ENCODE measurements at regions not wholly inside any gene's neighbourhood (a gene's known extent, or its start where the extent isn't known, plus 50 kb on each side); places are given as distances from the start of the nearest gene placed in this dataset.

DNA sequence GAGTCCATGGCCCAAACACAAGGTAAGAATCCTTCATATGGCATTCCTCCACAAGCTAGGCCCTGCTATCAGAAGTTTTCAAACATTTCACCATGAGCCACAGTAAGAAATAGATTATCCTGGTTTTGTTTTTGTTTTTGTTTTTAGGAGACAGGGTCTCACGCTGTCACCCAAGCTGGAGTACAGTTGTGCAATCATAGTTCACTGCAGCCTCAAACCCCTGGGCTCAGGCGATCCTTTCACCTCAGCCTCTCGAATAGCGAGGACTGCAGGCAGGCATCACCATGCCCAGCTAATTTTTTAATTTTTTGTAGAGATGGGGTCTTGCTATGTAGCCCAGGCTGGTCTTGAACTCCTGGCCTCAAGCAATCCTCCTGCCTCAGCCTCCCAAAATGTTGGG lies 218.8 kb downstream of the TOMM20 start:
- DNase-seq (ENCODE audit: insufficient read length, low spot score) (no peak), FAIRE-seq (no peak)
- TF ChIP-seq POLR2A (IDR thresholded peaks at IDR 0.05; ENCODE audit: low read depth, low read length): no peak
- no peak for TF ChIP-seq SPI1 (IDR thresholded peaks at IDR 0.05; ENCODE audit: low read depth, low read length)
- TF ChIP-seq TAF1 (IDR thresholded peaks at IDR 0.05; ENCODE audit: low read depth, low read length): no peak
- TF ChIP-seq POU2F2 (IDR thresholded peaks at IDR 0.05; ENCODE audit: low read depth, low read length): no peak
- TF ChIP-seq POLR2AphosphoS5 (IDR thresholded peaks at IDR 0.05; ENCODE audit: low read depth, low read length): no peak
- TF ChIP-seq PAX5 (IDR thresholded peaks at IDR 0.05; ENCODE audit: insufficient read depth, low read length, severe bottlenecking): no peak

DNA sequence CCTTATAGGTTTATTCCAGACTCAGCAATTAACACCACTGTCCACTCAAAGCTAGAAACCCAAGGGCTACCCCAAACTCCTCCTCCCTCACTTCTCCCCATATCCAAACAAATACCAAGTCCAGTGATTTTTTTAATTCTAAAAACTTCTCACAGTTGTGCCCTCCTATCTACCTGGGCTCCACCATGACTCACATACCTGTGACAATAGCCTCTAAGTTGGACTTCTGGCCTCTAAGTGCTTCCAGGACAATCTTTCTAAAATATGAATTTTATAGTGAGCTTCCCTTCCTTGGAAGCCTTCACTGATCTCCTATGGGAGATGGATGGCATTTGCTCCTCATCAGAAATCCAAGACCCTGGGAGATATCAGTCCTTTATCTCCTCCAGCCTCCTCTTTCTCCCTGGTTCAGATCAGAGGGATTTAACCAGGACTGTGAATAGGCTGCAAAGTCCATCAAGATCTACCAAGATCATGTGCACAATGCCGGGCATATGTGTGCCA lies 219.3 kb downstream of the TOMM20 start:
- no peak for TF ChIP-seq SPI1 (IDR thresholded peaks at IDR 0.05; ENCODE audit: low read depth, low read length)
- no peak for TF ChIP-seq POLR2A (IDR thresholded peaks at IDR 0.05; ENCODE audit: low read depth, low read length)
- TF ChIP-seq POLR2AphosphoS5 (IDR thresholded peaks at IDR 0.05; ENCODE audit: low read depth, low read length): no peak
- no peak for TF ChIP-seq POU2F2 (IDR thresholded peaks at IDR 0.05; ENCODE audit: low read depth, low read length)
- no peak for TF ChIP-seq PAX5 (IDR thresholded peaks at IDR 0.05; ENCODE audit: insufficient read depth, low read length, severe bottlenecking)
- no peak for TF ChIP-seq TAF1 (IDR thresholded peaks at IDR 0.05; ENCODE audit: low read depth, low read length)
- no peak for DNase-seq (ENCODE audit: insufficient read length, low spot score)
- no peak for FAIRE-seq

DNA sequence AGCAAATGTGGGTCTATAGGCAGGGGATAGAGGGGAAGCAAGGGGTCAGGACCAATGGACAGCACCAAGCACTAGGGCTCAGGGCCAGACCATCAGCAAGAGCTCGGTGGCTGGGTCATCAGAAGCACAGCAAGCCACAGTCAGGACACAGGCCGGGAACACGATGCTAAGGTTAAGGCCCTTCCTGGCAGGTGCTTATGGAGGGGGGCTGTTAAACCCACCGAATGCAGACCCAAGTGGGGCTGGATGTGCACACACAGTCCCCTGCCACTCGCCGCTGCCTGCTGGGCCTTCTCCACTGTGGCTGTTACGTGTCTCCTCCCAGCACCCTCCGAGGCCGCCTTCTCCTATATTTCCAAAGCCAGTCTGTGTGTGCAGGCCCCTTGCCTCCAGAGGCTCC lies 220.1 kb downstream of the TOMM20 start:
- DNase-seq (ENCODE audit: insufficient read length, low spot score) (no peak), FAIRE-seq (no peak)
- TF ChIP-seq POU2F2 (IDR thresholded peaks at IDR 0.05; ENCODE audit: low read depth, low read length) (no peak), TAF1 (IDR thresholded peaks at IDR 0.05; ENCODE audit: low read depth, low read length) (no peak), POLR2AphosphoS5 (IDR thresholded peaks at IDR 0.05; ENCODE audit: low read depth, low read length) (no peak), POLR2A (IDR thresholded peaks at IDR 0.05; ENCODE audit: low read depth, low read length) (no peak), PAX5 (IDR thresholded peaks at IDR 0.05; ENCODE audit: insufficient read depth, low read length, severe bottlenecking) (no peak), SPI1 (IDR thresholded peaks at IDR 0.05; ENCODE audit: low read depth, low read length) (no peak)

- TF ChIP-seq POLR2A (IDR thresholded peaks at IDR 0.05; ENCODE audit: low read depth, low read length) (no peak), TAF1 (IDR thresholded peaks at IDR 0.05; ENCODE audit: low read depth, low read length) (no peak), POU2F2 (IDR thresholded peaks at IDR 0.05; ENCODE audit: low read depth, low read length) (no peak), SPI1 (IDR thresholded peaks at IDR 0.05; ENCODE audit: low read depth, low read length) (no peak), PAX5 (IDR thresholded peaks at IDR 0.05; ENCODE audit: insufficient read depth, low read length, severe bottlenecking) (no peak), POLR2AphosphoS5 (IDR thresholded peaks at IDR 0.05; ENCODE audit: low read depth, low read length) (no peak)
- FAIRE-seq: no peak
- no peak for DNase-seq (ENCODE audit: insufficient read length, low spot score)
Observed at GRCh38 chr1:234907940-234908405, 220.7 kb downstream of the TOMM20 start.

DNA sequence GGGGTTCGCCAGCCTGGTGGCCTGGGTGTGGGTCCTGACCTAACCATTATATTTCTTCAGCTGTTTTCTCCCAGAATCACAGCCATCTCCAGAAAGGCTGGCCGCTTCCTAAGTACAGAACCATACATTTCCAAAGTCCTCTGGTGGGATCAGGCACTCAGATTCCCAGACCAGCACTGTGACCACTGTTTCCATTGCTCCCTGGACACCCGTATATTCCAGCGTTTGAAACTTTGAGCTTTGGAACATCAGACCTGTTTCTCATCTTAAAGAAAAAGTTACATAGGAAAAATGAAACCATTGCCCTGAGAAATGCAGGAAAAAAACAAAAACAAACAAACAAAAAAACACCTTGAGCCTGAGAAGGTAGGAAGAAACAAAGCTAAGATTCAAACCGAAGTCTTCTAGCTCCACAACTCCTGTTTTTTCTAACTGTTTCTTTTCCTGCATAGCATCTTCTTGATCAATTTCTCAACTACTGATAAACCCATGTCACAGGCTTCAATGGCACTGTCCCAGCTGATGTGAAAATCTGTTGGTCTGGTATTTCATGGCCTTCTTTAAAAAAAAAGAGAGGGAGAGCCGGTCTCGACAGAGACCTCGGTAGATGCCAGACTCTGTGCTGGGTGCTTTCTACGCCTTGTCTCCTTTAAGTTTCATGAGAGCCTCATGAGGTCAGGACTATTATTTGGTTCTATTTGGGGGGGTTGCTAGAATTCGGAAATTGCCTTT lies 221.3 kb downstream of the TOMM20 start:
- DNase-seq (ENCODE audit: insufficient read length, low spot score) (no peak), FAIRE-seq (no peak)
- no peak for TF ChIP-seq POLR2AphosphoS5 (IDR thresholded peaks at IDR 0.05; ENCODE audit: low read depth, low read length)
- TF ChIP-seq TAF1 (IDR thresholded peaks at IDR 0.05; ENCODE audit: low read depth, low read length): no peak
- TF ChIP-seq POU2F2 (IDR thresholded peaks at IDR 0.05; ENCODE audit: low read depth, low read length): no peak
- no peak for TF ChIP-seq SPI1 (IDR thresholded peaks at IDR 0.05; ENCODE audit: low read depth, low read length)
- no peak for TF ChIP-seq PAX5 (IDR thresholded peaks at IDR 0.05; ENCODE audit: insufficient read depth, low read length, severe bottlenecking)
- TF ChIP-seq POLR2A (IDR thresholded peaks at IDR 0.05; ENCODE audit: low read depth, low read length): no peak

DNA sequence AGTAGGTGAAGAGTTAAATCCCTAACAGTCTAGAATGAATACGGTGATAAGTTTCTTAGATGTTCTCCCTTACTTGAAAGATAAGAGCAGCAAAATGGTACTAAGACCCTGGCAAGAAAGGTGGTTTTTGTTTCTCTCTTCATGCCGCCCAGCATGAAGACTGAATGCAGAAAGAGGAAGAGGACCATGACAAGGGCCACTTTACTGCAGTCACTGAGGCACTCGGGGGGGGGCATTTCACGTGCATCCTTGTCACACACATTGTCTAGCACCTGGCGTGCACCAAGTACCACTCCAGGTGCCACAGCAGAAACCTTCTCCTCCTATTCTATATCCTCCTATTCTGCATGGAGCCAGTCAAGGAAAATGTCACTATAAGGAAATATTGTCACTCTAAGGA lies 222.0 kb downstream of the TOMM20 start:
- DNase-seq (ENCODE audit: insufficient read length, low spot score) (no peak), FAIRE-seq (no peak)
- TF ChIP-seq SPI1 (IDR thresholded peaks at IDR 0.05; ENCODE audit: low read depth, low read length) (peak; percentile 58), POLR2A (IDR thresholded peaks at IDR 0.05; ENCODE audit: low read depth, low read length) (no peak)

DNA sequence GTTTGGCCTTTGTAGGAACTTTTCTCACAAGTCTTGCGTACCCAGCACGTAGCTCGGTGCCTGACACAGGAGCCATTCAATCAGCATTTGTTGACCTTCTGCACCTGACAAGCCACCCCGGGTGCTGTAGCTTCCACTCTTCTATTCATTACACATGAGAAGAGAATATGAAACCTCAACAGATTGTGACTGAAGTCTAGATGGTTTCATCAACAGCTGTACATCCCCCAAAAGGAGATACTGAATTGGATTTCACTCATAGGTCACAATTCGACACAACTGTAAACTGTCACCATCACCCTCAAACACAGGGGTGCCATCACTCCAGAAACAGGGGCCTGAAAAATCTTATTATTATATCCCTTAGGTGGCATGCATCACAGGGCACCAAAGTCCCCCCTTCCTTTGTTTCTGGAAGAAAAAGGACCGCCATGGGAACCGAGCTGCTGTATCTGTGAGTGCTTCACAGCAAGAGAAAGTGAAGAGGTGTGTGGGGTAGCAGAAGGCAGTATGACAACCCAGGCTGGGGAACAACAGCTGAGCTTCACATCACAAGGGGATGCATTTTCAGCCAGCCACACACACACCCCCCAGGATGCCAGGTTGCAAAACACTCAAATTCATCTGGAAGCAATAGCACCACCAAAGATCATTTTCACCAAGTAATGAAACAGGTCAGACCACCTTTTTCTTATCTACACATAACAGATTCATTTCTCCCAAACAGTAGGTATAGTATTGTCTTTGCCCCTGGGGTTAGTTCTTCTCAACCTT lies 225.7 kb downstream of the TOMM20 start:
- TF ChIP-seq POU2F2 (IDR thresholded peaks at IDR 0.05; ENCODE audit: low read depth, low read length): no peak
- TF ChIP-seq SPI1 (IDR thresholded peaks at IDR 0.05; ENCODE audit: low read depth, low read length): no peak
- TF ChIP-seq TAF1 (IDR thresholded peaks at IDR 0.05; ENCODE audit: low read depth, low read length): no peak
- no peak for TF ChIP-seq POLR2AphosphoS5 (IDR thresholded peaks at IDR 0.05; ENCODE audit: low read depth, low read length)
- no peak for TF ChIP-seq PAX5 (IDR thresholded peaks at IDR 0.05; ENCODE audit: insufficient read depth, low read length, severe bottlenecking)
- TF ChIP-seq POLR2A (IDR thresholded peaks at IDR 0.05; ENCODE audit: low read depth, low read length): no peak
- peak; percentile 35 for FAIRE-seq
- no peak for DNase-seq (ENCODE audit: insufficient read length, low spot score)

GRCh38 chr1:234901491-234902049 lies 227.1 kb downstream of the TOMM20 start:
- FAIRE-seq: no peak
- no peak for TF ChIP-seq POLR2AphosphoS5 (IDR thresholded peaks at IDR 0.05; ENCODE audit: low read depth, low read length)
- no peak for TF ChIP-seq PAX5 (IDR thresholded peaks at IDR 0.05; ENCODE audit: insufficient read depth, low read length, severe bottlenecking)
- no peak for TF ChIP-seq SPI1 (IDR thresholded peaks at IDR 0.05; ENCODE audit: low read depth, low read length)

GRCh38 chr1:234900595-234900994 lies 228.0 kb downstream of the TOMM20 start:
- FAIRE-seq: no peak

More at GRCh38 chr1:234901491-234902049, 227.1 kb downstream of the TOMM20 start:
- no peak for DNase-seq (ENCODE audit: insufficient read length, low spot score)

More at GRCh38 chr1:234900595-234900994, 228.0 kb downstream of the TOMM20 start:
- TF ChIP-seq POU2F2 (IDR thresholded peaks at IDR 0.05; ENCODE audit: low read depth, low read length) (no peak), PAX5 (IDR thresholded peaks at IDR 0.05; ENCODE audit: insufficient read depth, low read length, severe bottlenecking) (no peak), SPI1 (IDR thresholded peaks at IDR 0.05; ENCODE audit: low read depth, low read length) (no peak), POLR2AphosphoS5 (IDR thresholded peaks at IDR 0.05; ENCODE audit: low read depth, low read length) (no peak), TAF1 (IDR thresholded peaks at IDR 0.05; ENCODE audit: low read depth, low read length) (no peak), POLR2A (IDR thresholded peaks at IDR 0.05; ENCODE audit: low read depth, low read length) (no peak)
- no peak for DNase-seq (ENCODE audit: insufficient read length, low spot score)
